HCT116 (cell line): ENCODE measurements at regions not wholly inside any gene's neighbourhood (a gene's known extent, or its start where the extent isn't known, plus 50 kb on each side); places are given as distances from the start of the nearest gene placed in this dataset.

ENCODE experiments used
- ATAC-seq: fragments of 200-7000 bp; cut with Tn5 transposase; 2 replicates; pipeline ENCODE4 v1.9.1; 2020; ENCODE audit warnings: mild to moderate bottlenecking, moderate library complexity
- BruUV-seq: library from RNA; stranded (reverse); fragments of 400-500 nt; replicated peaks from 2 replicates; lab custom pipeline; 2021; lab: Mats Ljungman, UMichigan
- CTCF ChIA-PET: fragments of 300-600 bp; sonication (Branson Sonifier 250); formaldehyde crosslinking; loops from one replicate; lab custom pipeline; 2021; ENCODE audit warnings: antibody characterized with exemption; lab: Charles Lee
- POLR2A ChIA-PET: fragments of 300-600, 350-600 bp; sonication (Branson Sonifier 250); formaldehyde crosslinking; loops from one replicate; lab custom pipeline; 2021; ENCODE audit warnings: antibody characterized with exemption; lab: Charles Lee
- RAD21 ChIA-PET, 2 experiments: fragments of 300-600 bp; sonication (Branson Sonifier 250); formaldehyde crosslinking; loops; one replicate each; lab custom pipeline; 2023; ENCODE audit warnings: low total read pairs in 2 of 2; ENCODE audit not compliant: uncharacterized antibody in 2 of 2, unreplicated experiment in 2 of 2, low non-redundant PET in 1 of 2; lab: Charles Lee
- DNase-seq: peaks from one replicate; pipeline ENCODE4 v3.0.0-alpha.2; 2010; ENCODE audit warnings: low read depth, low spot score
- H2AFZ ChIP-seq: fragments of 200-600 bp; shearing (Covaris generic), sonication (generic); 2 replicates; pipeline ENCODE4 v1.6.1; 2017; ENCODE audit warnings: low read depth, mixed run types, mixed read lengths, antibody characterized with exemption, low read length; ENCODE audit not compliant: poor library complexity, severe bottlenecking
- H3K27ac ChIP-seq: 2 replicates; pipeline ENCODE4 v1.5.1; 2012; ENCODE audit warnings: low read depth, low read length
- H3K27me3 ChIP-seq: fragments of 200-600 bp; sonication (generic); 2 replicates; pipeline ENCODE4 v1.6.1; 2016; ENCODE audit warnings: mixed run types, low read length, mixed read lengths; ENCODE audit not compliant: insufficient read depth
- H3K36me3 ChIP-seq, 2 experiments: fragments of 200-500 bp in 1 of 2; fragments of 200-600 bp in 1 of 2; sonication (Bioruptor generic) in 1 of 2; sonication (generic) in 1 of 2; 2 replicates each; pipeline versions ENCODE4 v1.5.1 to v1.6.1; 2014 to 2016; ENCODE audit warnings: low read length in 2 of 2, inconsistent platforms in 1 of 2, mixed read lengths in 1 of 2, mixed run types in 1 of 2; ENCODE audit not compliant: insufficient read depth in 2 of 2, control insufficient read depth in 1 of 2
- H3K4me1 ChIP-seq, 2 experiments: fragments of 200-600 bp in 1 of 2; sonication (generic) in 1 of 2; 2 replicates each; pipeline versions ENCODE4 v1.5.1 to v1.6.1; 2012 to 2017; ENCODE audit warnings: low read length in 2 of 2, inconsistent platforms in 1 of 2, mild to moderate bottlenecking in 1 of 2, mixed read lengths in 1 of 2, mixed run types in 1 of 2, moderate library complexity in 1 of 2; ENCODE audit not compliant: insufficient read depth in 2 of 2, control insufficient read depth in 1 of 2
- H3K4me2 ChIP-seq: fragments of 200-600 bp; sonication (generic); 2 replicates; pipeline ENCODE4 v1.6.1; 2017; ENCODE audit warnings: mixed run types, low read length, mixed read lengths
- H3K4me3 ChIP-seq, 2 experiments: fragments of 200-600 bp in 1 of 2; sonication (generic) in 1 of 2; replicated peaks in 1 of 2; 2 replicates each; pipeline ENCODE4 v1.5.1; 2011 to 2016; ENCODE audit warnings: low read length in 2 of 2, control low read depth in 1 of 2, low read depth in 1 of 2, mild to moderate bottlenecking in 1 of 2, mixed read lengths in 1 of 2, mixed run types in 1 of 2
- H3K79me2 ChIP-seq: fragments of 200-600 bp; sonication (generic); 2 replicates; pipeline ENCODE4 v1.6.1; 2017; ENCODE audit warnings: mild to moderate bottlenecking, mixed run types, low read length, moderate library complexity, mixed read lengths; ENCODE audit not compliant: insufficient read depth
- H3K9ac ChIP-seq: fragments of 200-600 bp; sonication (generic); 2 replicates; pipeline ENCODE4 v1.6.1; 2016; ENCODE audit warnings: low read length, mixed read lengths
- H3K9me2 ChIP-seq: fragments of 200-600 bp; sonication (generic), shearing (Covaris generic); 2 replicates; pipeline ENCODE4 v1.6.1; 2017; ENCODE audit warnings: mixed run types, mild to moderate bottlenecking, moderate library complexity; ENCODE audit not compliant: insufficient read depth
- H3K9me3 ChIP-seq, 2 experiments: fragments of 200-500 bp in 1 of 2; fragments of 200-600 bp in 1 of 2; sonication (Bioruptor generic) in 1 of 2; sonication (generic) in 1 of 2; 2 replicates each; pipeline ENCODE4 v1.6.1; 2014 to 2017; ENCODE audit warnings: low read length in 2 of 2, mixed read lengths in 2 of 2, inconsistent platforms in 1 of 2, low read depth in 1 of 2, mild to moderate bottlenecking in 1 of 2, mixed run types in 1 of 2, moderate library complexity in 1 of 2; ENCODE audit not compliant: control insufficient read depth in 1 of 2, insufficient read depth in 1 of 2
- H4K20me1 ChIP-seq: fragments of 200-600 bp; sonication (generic), shearing (Covaris generic); 2 replicates; pipeline ENCODE4 v1.6.1; 2017; ENCODE audit warnings: mixed run types, mild to moderate bottlenecking, moderate library complexity; ENCODE audit not compliant: insufficient read depth
- CBX3 ChIP-seq: IDR thresholded peaks from 2 replicates; pipeline ENCODE4 v1.6.1; 2012; ENCODE audit warnings: low read depth
- CEBPB ChIP-seq: IDR thresholded peaks from 2 replicates; pipeline ENCODE4 v1.6.1; 2012; ENCODE audit warnings: low read depth
- CTCF ChIP-seq, 3 experiments: fragments of 200-600 bp in 1 of 3; sonication (generic) in 1 of 3; IDR thresholded peaks in 2 of 3; conservative IDR thresholded peaks in 1 of 3; 2 replicates each; pipeline ENCODE4 v1.5.1; 2012 to 2017; ENCODE audit warnings: low read depth in 2 of 3, low read length in 2 of 3, antibody characterized with exemption in 1 of 3, borderline replicate concordance in 1 of 3, control low read depth in 1 of 3, mild to moderate bottlenecking in 1 of 3, mixed read lengths in 1 of 3, mixed run types in 1 of 3, moderate library complexity in 1 of 3; ENCODE audit not compliant: insufficient read depth in 1 of 3
- EGR1 ChIP-seq: IDR thresholded peaks from 2 replicates; pipeline ENCODE4 v1.6.1; 2012; ENCODE audit warnings: low read depth
- ELF1 ChIP-seq: IDR thresholded peaks from 2 replicates; pipeline ENCODE4 v1.6.1; 2012; ENCODE audit warnings: low read depth, borderline replicate concordance
- EZH2 ChIP-seq: fragments of 200-600 bp; sonication (generic); IDR thresholded peaks from 2 replicates; pipeline ENCODE4 v1.6.1; 2017; ENCODE audit warnings: antibody characterized with exemption, mixed run types
- EZH2phosphoT487 ChIP-seq: fragments of 200-600 bp; IDR thresholded peaks from 2 replicates; pipeline ENCODE4 v1.6.1; 2018; ENCODE audit warnings: antibody characterized with exemption, borderline replicate concordance
- MAX ChIP-seq: IDR thresholded peaks from 2 replicates; pipeline ENCODE4 v1.6.1; 2012
- POLR2AphosphoS5 ChIP-seq: IDR thresholded peaks from 2 replicates; pipeline ENCODE4 v1.6.1; 2011; ENCODE audit warnings: mild to moderate bottlenecking, low read depth, low read length, moderate library complexity
- RAD21 ChIP-seq: IDR thresholded peaks from 2 replicates; pipeline ENCODE4 v1.6.1; 2012; ENCODE audit warnings: low read depth, mild to moderate bottlenecking
- REST ChIP-seq: IDR thresholded peaks from 2 replicates; pipeline ENCODE4 v1.6.1; 2012; ENCODE audit warnings: low read depth
- SIN3A ChIP-seq: IDR thresholded peaks from 2 replicates; pipeline ENCODE4 v1.6.1; 2012; ENCODE audit warnings: low read depth
- SP1 ChIP-seq: IDR thresholded peaks from 2 replicates; pipeline ENCODE4 v1.6.1; 2012; ENCODE audit warnings: low read depth
- SRF ChIP-seq: IDR thresholded peaks from 2 replicates; pipeline ENCODE4 v1.6.1; 2012; ENCODE audit warnings: low read depth
- YY1 ChIP-seq: IDR thresholded peaks from 2 replicates; pipeline ENCODE4 v1.6.1; 2011; ENCODE audit warnings: low read length, low read depth, moderate library complexity, mild to moderate bottlenecking; ENCODE audit not compliant: insufficient replicate concordance; ENCODE audit errors: extremely low read depth
- ZFX ChIP-seq: fragments of 450-650 bp; IDR thresholded peaks from 2 replicates; pipeline ENCODE4 v1.6.1; 2017
- intact Hi-C: fragments of 100-400 bp; cut with micrococcal nuclease; formaldehyde crosslinking; loops from 2 replicates; pipeline ENCODE4 v1.10.0; 2022
- TF ChIP-seq, protein P1 (sequence below): IDR thresholded peaks from 2 replicates; pipeline ENCODE4 v1.6.1; 2011; ENCODE audit warnings: mild to moderate bottlenecking, low read length, moderate library complexity; ENCODE audit not compliant: insufficient replicate concordance; ENCODE audit errors: extremely low read depth
- TF ChIP-seq, protein P2 (sequence below): IDR thresholded peaks from 2 replicates; pipeline ENCODE4 v1.6.1; 2012

DNA sequence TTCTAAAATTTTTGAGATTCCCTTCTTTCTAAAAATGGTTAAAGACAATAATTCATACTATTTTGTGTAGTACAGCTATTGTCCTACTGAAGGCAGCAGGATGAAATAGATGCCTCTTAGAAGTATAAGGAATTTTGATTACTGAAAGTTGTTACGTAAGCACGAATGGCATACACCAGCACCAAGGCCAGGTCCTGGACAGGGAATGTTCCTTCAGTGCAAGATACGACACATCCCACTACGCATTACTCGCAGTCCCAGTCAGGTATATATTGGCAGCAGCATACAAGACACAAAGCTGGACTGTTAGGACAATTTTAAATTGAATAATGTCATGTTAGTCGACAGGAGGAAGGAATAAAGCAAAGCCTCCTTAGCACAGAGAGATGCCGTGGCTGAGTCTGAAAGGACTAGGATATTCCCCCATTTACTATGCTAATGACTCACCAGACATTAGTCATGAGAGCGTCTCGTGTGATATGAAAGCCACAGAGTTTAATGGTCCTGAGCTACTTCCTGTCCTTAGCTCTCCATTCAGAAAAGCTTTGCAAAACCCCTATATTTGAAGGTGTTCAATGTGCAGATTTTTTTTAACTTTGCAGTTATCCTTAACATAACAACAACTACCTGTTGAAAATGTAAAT, 504.3 kb downstream of the FAM133A start:
- TF ChIP-seq, protein P1, sequence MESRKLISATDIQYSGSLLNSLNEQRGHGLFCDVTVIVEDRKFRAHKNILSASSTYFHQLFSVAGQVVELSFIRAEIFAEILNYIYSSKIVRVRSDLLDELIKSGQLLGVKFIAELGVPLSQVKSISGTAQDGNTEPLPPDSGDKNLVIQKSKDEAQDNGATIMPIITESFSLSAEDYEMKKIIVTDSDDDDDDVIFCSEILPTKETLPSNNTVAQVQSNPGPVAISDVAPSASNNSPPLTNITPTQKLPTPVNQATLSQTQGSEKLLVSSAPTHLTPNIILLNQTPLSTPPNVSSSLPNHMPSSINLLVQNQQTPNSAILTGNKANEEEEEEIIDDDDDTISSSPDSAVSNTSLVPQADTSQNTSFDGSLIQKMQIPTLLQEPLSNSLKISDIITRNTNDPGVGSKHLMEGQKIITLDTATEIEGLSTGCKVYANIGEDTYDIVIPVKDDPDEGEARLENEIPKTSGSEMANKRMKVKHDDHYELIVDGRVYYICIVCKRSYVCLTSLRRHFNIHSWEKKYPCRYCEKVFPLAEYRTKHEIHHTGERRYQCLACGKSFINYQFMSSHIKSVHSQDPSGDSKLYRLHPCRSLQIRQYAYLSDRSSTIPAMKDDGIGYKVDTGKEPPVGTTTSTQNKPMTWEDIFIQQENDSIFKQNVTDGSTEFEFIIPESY, result no peak
- TF ChIP-seq SP1, result no peak
- TF ChIP-seq SIN3A, result no peak
- TF ChIP-seq YY1, result no peak
- TF ChIP-seq ZFX, result no peak
- TF ChIP-seq CBX3, result no peak
- no peak for TF ChIP-seq CTCF (IDR thresholded peaks at IDR 0.05 in 2 of 3, conservative IDR thresholded peaks at IDR 0.05 in 1 of 3; ENCODE audit: borderline replicate concordance in 1 of 3, insufficient read depth in 1 of 3, low read depth in 2 of 3, low read length in 2 of 3)
- no peak for TF ChIP-seq CEBPB
- TF ChIP-seq REST, result no peak
- TF ChIP-seq MAX, result no peak
- TF ChIP-seq, protein P2, sequence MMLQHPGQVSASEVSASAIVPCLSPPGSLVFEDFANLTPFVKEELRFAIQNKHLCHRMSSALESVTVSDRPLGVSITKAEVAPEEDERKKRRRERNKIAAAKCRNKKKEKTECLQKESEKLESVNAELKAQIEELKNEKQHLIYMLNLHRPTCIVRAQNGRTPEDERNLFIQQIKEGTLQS, result no peak
- TF ChIP-seq RAD21, result no peak
- no peak for TF ChIP-seq EZH2phosphoT487
- TF ChIP-seq EZH2, result no peak
- no peak for TF ChIP-seq SRF
- no peak for TF ChIP-seq ELF1
- TF ChIP-seq EGR1, result no peak
- TF ChIP-seq POLR2AphosphoS5, result no peak
- TF ChIP-seq, all 23 proteins: peak for 0
- Histone ChIP-seq H3K36me3 (no peaks in the 10 kb centered on the region), H3K27ac (no peak overlapping the region), H3K27me3 (no peaks in the 10 kb centered on the region), H3K9me3 (no peaks in the 10 kb centered on the region), H3K4me2 (no peak overlapping the region), H3K79me2 (no peaks in the 10 kb centered on the region), H3K4me1 (no peaks in the 10 kb centered on the region), H3K9me2 (no peaks in the 10 kb centered on the region), H3K4me3 (no peak overlapping the region), H2AFZ (no peak overlapping the region), H4K20me1 (no peaks in the 10 kb centered on the region), H3K9ac (no peak overlapping the region)
- RAD21 ChIA-PET, result no interaction called here
- POLR2A ChIA-PET, result no interaction called here
- intact Hi-C loops, result no loop called here
- DNase-seq (no peak), ATAC-seq (no peak)
- CTCF ChIA-PET, result no interaction called here
- BruUV-seq, result no TSS peak
